ENCODE measurements at regions not wholly inside any gene's neighbourhood (a gene's known extent, or its start where the extent isn't known, plus 50 kb on each side); places are given as distances from the start of the nearest gene placed in this dataset.

DNA sequence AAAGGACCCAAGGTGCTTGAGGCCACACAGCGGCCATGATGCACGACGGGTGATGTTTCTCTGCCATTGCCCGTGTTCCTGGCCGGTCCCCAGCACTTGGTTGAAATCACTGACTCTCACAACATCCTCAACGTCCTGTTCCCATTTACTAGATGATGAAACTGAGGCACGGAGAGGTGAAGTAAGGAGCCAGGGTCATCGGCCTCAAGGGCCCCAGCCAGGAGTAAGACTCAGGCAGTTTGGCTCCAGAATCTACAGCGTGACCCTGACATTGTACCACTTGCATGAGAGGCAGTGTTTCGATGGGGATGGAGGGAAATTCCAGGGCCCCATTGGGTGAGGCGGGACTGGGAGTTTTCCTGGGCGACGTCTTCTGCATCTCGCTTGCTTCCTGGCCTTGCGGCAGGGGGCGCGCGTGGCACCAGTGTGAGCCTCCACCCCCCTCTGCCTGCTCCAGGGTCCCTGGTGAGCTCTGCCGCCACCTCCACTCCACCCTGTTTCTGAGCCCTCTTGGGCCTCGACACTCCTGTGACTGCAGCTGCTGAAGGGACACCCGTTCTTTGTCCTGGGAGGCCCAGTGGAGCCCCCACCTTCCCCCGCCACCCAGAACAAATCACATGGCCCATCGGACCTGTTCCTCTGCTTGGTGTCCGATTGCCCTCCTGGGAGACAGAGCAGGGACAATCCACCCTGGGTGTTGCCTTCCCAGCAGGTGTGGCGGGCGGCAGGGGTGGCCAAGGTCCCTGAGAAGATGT is 133.0 kb upstream of the GSE1 start:
- no peak for DNase-seq

DNA sequence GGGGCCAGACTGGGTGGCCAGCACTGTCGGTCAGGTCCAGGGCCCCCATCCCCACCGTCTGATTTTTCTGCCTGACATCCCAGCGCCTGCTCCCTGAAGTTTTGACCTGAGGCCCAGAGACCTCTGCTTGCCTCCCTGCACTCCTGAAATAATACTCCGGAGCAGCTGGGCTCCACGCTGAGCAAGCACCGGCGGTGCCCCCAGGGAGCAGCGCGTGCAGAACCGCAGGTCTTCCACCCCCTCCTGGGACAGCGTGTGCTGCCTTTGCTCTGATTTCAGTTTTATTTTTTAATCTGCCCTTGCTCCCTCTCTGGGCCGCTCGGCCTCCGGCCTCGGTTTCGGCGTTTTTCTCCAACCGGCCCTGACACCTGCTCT is 132.4 kb upstream of the GSE1 start:
- DNase-seq = no peak

DNA sequence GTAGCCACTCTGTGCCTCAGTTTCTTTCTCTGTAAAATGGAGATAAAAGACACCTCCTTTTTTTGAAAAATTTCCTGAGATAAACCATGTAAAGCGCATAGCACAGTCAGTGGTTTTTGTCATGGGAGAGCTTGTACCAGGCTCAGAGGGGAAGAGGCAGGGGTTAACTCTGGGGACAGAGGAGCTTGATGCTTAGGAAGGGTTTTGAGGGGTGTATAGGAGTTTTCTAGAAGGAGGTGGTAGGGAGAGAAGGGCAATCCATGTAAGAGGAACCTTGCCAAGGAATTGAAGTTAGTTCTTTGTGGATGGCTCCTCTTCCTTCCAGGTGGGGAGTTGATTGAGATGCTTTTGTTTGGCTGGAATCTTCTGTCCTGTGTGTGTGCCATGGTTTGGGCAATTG is 131.9 kb upstream of the GSE1 start:
- no peak for DNase-seq

DNA sequence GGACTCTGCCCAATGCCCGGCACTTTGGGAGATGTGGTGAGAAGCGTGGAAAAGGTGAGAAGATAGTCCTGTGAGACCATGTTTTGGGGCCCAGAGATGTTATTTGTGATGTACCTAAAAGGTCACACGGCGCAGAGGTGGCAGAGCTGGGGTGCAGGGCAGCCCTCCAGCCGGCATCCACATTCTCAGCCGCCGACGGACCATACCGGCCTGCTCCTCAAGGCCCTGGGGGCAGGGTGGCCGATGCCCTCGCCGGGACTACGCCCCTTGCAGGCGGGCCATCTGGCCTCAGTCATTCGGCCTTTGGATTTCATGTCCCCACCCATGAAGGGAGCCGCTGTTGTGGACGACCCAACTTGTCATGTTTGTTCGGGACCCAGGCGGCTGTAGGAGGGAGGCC is 131.4 kb upstream of the GSE1 start:
- no peak for DNase-seq

DNA sequence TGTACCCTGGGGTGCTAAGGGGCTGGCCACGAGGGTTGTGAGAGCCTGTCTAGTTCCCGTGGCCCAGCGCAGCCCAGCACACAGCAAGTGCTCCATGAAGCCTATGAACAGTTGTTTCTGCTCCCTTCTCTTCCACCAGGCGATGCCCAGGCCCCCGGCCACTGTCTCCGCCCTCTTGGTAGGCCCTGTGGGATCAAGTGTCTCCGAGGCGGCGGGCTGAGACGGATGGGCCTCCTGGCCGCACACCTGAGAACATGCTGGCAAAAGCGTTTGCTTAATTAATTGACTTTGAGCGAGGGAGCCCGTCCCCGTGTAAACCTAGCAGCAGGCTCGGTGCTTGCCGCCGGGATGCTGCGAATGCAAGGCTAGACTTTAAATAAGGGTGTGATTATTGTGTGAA is 129.7 kb upstream of the GSE1 start:
- no peak for DNase-seq

DNA sequence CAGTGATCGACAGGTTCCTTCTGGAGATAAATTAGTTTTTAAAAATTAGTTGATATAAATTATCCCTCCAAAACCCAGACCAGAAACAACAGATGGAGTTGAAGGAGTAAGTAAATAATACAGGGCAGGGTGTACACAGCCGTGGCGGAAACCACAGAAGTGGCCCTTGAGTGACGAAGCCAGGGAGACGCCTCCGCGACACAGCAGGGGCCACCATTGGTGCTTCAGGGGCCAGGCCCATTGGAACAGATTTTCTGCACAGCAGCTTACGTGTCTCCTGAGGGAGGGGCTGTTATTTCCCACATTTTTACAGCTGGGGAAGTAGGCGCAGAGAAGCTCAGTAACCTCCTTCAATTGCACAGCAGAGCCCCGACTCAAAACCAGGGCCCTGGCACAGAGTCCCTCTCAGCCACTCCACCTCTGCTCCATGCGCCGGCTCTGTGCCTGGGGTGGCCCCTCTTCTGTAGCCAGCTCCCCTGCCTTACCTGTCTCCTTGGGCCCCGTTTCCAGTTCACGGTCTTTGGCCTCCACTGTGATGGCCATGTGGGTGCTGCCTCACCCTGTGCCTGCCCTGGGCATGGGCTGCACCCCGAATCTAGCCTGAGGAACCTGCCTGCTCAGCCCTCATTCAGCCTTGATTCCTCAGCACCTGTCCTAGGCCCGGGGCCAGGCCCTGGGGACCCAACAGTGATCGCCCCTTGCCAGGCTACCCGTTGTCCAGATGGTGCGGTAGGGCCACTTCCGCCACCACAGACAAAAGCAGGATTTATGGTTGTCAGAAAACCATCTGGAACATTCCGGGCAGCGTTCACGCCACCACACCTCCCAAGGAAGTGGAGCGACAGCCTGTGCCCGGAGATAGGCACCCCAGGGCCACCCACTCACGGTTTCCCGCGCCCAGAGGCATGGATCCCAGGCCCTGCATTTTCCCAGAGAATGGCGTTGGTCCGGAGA is 128.5 kb upstream of the GSE1 start:
- DNase-seq = no peak

DNA sequence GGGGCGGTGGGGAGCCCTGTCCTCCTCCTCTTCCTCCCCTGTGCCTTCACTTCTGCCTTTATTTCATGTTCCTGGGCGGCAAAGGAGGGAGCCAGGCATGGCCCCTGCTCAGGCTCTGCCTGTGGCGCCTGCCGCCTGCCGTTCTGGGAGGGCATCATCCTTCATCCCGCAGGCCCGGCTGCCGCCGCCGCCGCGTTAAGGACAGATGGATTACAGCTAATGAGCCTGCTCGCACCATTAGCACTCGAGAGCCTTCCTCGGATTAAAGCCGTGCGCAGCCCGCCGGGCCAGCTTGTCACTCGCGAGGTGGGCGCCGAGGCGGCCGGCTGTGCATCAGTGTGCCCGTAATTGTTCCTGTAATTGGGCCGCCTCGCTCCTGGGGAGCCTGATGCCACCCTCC is 127.7 kb upstream of the GSE1 start:
- no peak for DNase-seq

DNA sequence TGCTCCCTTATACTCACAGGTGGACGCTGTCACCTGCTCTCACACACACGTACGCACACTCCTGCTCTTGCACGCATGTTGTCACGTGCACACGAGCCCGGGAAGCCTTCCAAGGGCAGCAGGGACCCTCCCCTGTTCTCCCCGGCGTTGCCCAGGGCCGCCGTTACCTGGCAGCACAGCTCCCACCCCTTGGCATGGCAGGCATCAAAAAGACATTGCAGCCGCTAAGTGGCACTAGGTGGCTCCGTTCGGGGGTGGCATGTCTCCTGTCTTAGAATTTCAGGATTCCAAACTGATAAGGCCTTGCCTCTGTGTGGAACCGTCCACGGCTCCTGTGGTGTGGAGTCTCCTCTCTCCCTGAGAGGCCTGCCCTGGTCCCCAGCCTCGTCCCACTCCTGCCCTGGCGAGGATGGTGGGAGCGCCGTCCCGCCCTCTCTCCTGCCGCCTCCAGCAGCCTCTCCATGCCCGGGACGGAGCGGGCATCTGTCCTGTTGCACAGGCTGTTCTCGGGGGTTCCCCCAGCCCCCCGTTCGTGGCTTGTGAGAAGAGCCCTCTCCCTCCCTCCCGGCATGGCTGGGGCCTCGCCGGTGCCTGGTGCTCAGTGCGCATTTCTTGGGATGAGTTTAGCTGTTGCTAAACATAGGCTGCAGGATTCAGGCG is 126.7 kb upstream of the GSE1 start:
- DNase-seq = no peak

DNA sequence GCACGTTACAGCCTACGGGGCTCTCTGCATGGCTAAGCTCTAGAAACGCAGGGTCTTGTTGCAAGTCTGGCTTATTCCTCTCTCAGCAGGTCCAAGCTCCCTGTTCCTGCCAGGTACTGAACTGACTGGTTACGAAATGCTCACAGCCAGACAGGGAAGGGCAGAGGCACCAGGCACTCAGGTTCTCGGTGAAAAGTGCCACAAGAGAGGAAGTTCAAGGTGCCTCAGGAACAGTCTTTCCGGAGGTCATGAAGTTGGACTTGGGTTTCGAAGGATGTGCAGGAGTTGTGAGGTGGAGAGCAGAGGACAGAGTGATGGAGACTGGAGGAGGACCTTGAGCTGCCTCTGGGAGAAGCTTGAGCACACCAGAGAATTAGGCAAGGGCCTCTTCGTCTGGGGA is 124.7 kb upstream of the GSE1 start:
- no peak for DNase-seq

DNA sequence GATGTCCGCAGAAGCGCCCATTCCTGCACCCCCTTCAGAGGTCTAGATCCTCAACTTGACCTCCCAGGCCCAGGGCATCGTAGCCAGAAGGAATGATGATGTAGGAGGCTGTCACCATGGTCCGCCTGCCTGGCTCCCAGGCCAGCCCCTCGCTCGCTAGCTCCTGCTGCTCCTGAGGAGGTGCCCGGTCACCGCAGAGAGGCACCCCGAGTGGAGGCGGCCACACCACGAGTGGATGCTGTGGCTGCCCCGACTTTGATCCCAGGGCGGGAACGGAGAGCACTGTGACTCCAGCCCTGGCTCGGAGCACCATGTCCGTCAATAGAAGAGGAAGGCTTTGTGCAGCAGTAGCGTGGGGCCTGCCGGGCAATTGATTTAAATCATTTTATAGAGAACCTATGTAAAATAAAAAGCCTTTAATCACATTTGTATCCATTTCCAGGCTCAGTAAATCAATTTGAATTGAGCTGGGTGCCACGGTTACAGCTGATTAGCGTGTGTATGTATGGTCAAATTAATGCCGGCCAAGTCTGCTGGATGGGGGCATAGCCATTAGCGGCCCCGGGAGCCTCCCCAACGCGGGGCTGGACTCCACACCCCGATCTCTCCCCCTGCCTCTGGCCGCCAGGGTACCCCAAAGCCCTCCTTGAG is 122.6 kb upstream of the GSE1 start:
- no peak for DNase-seq

DNA sequence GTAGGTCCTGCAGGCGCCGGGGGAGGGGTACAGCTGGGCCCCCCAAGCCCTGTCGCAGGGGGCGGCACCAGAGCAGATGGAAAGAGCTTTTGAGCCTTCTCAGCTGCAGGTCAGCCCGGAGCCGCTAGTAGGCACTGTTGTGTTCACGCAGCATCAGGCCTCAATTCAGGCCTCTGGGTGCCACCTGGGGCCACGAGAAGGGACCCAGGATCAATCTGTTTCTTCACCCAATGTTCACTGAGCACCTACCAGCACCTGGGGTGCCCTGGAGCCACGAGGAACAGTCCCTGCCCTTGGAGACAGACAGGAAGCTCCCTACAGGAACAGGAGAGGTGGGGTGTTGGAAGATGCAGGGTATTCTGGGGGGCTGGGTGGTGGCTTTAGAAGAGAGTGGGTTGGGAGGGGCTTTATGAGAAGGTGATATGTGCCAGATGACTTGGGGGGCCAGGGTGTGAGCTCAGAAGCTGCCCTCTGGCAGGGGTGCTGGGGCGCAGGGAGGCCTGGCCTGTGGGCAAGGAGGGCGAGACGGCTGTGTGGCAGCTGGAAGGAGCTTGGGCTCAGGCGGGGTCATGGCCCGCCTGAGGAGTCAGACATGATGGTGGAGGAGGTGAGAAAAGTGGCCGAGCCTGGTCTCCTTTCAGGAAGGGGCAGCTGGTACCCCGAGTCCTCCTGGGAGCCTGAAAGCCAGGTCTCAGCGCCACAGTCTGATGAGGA is 121.9 kb upstream of the GSE1 start:
- DNase-seq = peak; percentile 49

DNA sequence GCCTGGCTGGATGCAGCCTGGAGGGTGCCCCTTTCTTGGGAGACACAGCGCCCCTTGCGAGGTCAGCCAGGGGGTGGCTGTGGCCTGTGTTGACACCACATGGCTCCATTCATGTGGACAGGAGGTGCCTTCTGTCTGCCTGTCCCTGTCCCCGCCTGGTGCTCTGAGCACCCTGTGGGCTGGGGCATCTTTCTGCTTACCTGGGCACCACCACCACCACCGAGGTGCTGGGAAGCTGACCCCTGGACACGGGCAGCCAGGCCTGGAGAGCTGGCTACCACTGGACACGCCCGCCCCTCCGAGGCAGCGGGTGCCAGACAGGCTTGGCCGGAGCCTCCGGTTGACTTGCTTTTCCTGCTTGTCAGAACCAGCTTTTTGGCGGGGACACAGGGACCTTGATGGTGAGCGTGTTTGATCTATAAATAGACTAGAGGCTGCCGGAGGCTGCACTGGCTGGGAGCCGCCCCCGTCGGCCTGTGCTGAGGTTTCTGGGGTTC is 121.3 kb upstream of the GSE1 start:
- no peak for DNase-seq

DNA sequence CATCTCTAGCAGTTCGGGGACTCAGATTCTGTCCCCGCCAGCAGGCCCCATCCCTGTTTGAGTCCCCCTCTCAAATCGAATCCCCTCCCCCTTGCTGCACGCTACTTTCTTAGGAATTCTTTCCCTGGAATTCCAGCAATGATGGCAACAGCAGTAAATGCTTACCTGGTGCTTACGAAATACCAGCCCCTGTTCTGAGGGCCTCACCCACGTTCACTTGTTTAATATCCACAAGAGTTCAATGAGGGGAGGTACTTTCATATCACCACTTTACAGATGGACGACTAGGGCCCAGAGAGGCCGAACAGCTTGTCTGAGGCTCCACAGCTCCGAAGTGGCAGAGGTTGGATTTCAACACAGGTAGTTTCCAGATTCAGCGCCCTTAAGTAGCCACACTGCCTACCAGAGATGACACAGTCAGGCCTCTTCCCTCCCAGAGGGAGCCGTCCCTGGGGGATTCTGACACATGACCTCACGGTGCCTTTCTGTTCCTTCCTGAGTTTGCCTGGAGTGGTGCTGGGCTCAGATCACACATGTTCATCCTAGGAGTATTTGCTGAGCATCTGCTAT is 120.7 kb upstream of the GSE1 start:
- no peak for DNase-seq

DNA sequence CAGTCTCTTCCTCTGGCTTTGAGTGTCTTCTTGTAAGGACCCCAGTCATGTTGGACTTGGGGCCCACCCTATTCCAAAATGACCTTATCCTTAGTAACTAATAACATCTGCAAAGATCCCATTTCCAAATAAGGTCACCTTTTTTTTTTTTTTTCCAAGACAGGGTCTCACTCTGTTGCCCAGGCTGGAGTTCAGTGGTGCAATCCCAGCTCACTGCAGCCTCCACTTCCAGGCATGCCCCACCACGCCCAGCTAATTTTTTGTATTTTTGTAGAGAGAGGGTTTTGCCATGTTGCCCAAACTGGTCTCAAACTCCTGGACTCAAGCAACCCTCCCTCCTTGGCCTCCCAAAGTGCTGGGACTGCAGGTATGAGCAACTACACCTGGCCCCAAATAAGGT is 118.8 kb upstream of the GSE1 start:
- DNase-seq = no peak

DNA sequence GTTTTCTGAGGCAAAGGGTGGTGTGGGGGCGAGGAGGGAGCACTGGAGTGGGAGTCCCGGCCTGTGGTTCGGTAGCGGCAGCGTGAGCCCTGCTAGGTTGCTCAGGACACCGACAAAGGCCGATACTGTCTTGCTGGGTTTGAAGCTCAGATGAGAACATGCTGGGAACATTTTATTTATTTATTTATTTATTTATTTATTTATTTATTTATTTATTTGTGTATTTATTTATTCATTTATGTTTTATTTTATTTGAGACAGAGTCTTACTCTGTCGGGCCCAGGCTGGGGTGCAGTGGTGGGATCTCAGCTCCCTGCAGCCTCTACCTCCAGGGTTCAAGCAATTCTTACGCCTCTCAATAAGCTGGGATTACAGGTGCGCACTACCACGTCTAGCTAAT is 117.9 kb upstream of the GSE1 start:
- DNase-seq = no peak

DNA sequence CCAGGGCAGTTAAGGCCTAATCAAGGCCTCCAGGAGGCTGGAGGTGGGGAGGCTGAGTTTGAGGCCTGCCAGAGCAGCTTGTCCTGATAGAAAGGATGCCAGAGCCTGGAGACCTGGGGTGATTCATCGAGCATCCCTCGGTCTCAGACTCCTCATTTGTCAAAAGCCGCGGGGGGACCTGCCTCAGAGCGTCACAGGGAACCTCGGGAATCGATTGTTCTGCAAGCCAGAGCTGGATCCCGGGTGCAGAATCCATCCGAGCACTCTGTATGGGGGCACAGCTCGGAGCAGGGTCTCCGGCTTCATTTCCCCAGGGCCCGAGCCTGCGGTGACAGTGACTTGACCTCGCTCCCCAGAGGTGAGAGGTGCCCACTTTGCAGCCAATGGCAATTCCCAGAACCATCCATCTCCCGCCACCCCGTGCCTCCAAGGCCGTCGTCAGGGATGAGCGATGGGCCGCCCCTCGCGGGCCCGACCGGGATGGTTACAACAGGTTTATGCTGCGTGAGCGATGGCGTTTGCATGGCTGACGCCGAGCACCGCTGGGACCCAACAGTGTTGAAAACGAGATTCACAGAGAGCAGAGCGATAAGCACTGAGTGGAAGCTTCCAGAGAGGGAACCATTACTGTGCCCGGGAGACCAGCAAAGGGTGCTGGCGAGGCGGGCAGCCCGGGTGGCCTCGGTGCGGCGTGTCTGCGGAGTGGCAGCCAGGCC is 117.1 kb upstream of the GSE1 start:
- DNase-seq = no peak

DNA sequence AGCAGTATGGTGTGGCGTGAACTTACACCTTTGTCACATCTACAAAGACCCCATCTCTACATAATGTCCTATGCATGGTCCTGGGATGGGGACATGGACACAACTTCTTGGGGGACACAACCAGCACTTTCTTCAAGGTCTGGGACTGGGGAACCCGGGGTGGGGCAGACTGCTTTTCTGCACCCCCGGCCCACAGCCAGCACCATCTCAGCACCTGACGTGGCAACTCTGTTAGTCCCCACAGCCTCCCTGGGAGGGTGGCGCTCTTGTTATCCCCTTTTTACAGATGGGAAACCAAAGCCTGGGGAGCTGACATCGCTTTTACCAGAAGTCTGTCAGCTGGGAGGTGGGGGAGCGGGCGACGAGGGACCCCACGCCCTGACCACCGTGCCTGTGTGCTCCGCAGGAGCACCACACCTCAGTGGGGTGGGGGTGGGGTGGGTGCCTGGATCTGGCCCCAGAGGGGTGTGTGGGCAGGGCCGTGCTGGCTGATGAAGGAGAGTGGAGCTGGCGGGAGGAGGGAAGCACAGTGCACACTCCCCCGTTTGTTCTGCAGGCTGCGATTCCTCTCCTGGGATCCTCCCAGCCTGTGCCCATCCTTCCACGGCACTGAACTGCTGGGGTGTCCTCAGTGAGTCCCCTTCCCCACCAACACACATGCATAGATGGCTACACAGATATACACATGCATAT is 115.4 kb upstream of the GSE1 start:
- no peak for DNase-seq

DNA sequence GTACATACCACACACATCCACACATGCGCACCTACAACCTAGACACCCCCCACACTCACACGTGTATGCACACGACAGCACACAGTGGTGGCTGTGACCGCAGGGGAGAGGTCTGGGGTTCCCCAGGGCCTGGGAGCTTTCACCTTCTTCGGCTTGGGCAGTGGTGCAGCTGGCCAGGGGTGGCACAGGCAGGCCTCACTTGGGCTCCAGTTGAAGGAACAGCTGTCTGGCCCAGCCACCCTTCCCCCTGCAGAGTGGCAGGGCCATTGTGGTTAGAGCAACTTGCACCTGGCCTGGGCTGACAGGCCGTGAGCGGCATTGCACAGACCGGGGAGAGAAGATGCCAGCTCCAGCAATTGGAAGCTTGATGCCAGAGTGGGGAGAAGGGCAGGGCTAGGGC is 114.5 kb upstream of the GSE1 start:
- DNase-seq = no peak

DNA sequence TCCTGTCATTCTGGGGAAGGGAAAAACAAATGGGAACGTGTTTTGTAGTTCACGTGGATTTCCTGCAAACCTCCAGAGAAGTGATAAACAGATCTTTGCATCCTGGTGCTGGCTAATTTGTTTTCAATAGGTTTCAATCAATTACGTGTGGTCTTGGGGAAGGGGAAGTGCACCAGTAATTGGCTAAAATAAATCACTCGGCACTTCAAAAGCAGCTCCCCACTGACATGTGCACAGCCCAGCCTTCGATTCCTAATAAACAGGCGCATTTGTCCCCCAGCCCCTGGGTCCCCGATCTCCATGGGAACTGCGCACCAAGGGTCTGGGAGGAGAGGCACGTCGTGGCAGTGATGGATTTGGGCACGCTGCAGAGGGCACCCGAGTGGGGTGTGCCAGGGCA is 112.9 kb upstream of the GSE1 start:
- DNase-seq = no peak

DNA sequence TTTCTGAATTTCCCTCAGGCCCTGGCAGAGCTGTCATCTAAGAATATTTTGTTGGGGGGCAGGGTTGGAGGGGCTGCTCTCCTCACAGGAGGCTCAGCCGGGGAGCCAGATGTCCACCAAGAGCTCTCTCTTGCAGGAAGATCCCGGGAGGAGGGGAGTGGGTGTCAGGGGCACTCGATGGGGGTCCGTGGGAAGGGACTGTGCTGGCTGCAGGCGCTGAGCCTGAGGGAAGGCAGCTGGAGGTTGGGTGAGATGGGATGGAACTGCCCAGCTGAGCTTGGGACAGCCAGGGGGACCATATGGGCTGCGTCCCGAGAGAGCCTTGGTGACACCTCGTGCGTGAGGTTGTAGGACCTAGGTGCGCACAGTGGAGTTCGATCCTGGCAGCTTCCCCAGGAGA is 111.2 kb upstream of the GSE1 start:
- no peak for DNase-seq

DNA sequence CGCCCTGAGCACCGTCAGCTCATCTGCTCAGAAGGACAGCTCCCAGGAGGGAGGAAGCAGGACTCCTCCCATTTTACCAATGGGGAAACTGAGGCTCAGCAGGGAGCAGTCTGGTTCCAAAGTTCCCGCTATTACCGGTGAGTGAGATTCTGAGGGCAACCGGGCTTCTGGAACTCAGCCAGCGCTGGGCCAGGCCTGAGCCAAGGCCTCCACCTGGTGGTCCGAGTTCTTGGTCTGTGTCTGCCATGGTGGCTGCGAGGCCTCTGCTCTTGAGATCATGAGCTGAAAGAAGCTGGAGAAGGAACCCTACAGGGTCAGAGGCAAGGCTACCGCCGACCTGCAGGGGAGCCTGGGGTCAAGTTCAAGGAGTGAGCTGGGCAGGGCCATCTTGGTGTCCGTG is 110.8 kb upstream of the GSE1 start:
- no peak for DNase-seq
